Activated T-cell treated with anti-CD3 and anti-CD28 coated beads, Interleukin-2, amount 50 U/mL, for 24 hours (primary cell): ENCODE measurements at regions not wholly inside any gene's neighbourhood (a gene's known extent, or its start where the extent isn't known, plus 50 kb on each side); places are given as distances from the start of the nearest gene placed in this dataset.

Experiments
- DNase-seq: peaks from one replicate; pipeline ENCODE4 v3.0.0-alpha.2; 2020
- H3K27ac Mint-ChIP-seq: 2 replicates; pipeline ENCODE4 v1.8.0; 2020; ENCODE audit warnings: mild to moderate bottlenecking, mixed read lengths
- H3K27me3 Mint-ChIP-seq: 2 replicates; pipeline ENCODE4 v1.8.0; 2020; ENCODE audit warnings: mixed read lengths
- H3K36me3 Mint-ChIP-seq: 2 replicates; pipeline ENCODE4 v1.8.0; 2020; ENCODE audit warnings: low read depth, mixed read lengths
- H3K4me1 Mint-ChIP-seq: 2 replicates; pipeline ENCODE4 v1.8.0; 2020; ENCODE audit warnings: low read depth, mixed read lengths
- H3K4me3 Mint-ChIP-seq: 2 replicates; pipeline ENCODE4 v1.8.0; 2020; ENCODE audit warnings: mild to moderate bottlenecking, moderate library complexity, mixed read lengths
- H3K9me3 Mint-ChIP-seq: 2 replicates; pipeline ENCODE4 v1.8.0; 2020; ENCODE audit warnings: mixed read lengths

GRCh38 chr3:99211309-99211708 lies 309.8 kb upstream of the DCBLD2 start:
- Mint-ChIP-seq H3K36me3 (no peaks in the 10 kb centered on the region), H3K4me3 (no peak overlapping the region), H3K27ac (no peak overlapping the region), H3K9me3 (peaks cover 9% of the 10 kb centered on the region), H3K27me3 (no peaks in the 10 kb centered on the region), H3K4me1 (no peaks in the 10 kb centered on the region)
- no peak for DNase-seq

- Mint-ChIP-seq H3K27me3 (no peaks in the 10 kb centered on the region), H3K4me3 (no peak overlapping the region), H3K4me1 (no peaks in the 10 kb centered on the region), H3K9me3 (no peaks in the 10 kb centered on the region), H3K36me3 (no peaks in the 10 kb centered on the region), H3K27ac (no peak overlapping the region)
- DNase-seq, result no peak
Observed at GRCh38 chr3:99199021-99199420, 297.5 kb upstream of the DCBLD2 start.

DNA sequence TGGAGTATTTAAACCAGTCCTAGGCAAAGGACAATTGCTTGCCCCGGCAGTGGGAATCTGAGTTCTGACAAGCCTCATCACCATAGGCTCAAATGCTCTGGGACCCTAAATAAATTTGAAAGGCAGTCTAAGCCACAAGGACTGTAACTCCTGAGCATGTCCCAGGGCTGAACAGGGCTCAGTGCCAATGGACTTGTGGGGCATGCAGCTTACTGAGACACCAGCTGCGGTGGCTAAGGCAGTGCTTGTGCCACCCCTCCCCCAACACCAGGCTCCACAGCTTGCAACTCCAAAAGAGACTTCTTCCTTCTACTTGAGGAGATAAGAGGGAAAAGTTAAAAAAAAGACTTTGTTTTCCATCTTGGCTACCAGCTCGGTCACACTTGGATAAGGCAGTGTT lies 289.7 kb upstream of the DCBLD2 start:
- no peaks in the 10 kb centered on the region for H3K9me3 Mint-ChIP-seq
- no peak for DNase-seq
- no peak overlapping the region for H3K27ac Mint-ChIP-seq
- no peaks in the 10 kb centered on the region for H3K4me1 Mint-ChIP-seq
- no peaks in the 10 kb centered on the region for H3K36me3 Mint-ChIP-seq
- H3K27me3 Mint-ChIP-seq, result no peaks in the 10 kb centered on the region
- no peak overlapping the region for H3K4me3 Mint-ChIP-seq

GRCh38 chr3:99188936-99189335 lies 287.4 kb upstream of the DCBLD2 start:
- no peaks in the 10 kb centered on the region for H3K9me3 Mint-ChIP-seq
- no peak overlapping the region for H3K27ac Mint-ChIP-seq
- no peak for DNase-seq
- no peak overlapping the region for H3K4me3 Mint-ChIP-seq
- no peaks in the 10 kb centered on the region for H3K27me3 Mint-ChIP-seq
- H3K4me1 Mint-ChIP-seq, result no peaks in the 10 kb centered on the region
- no peaks in the 10 kb centered on the region for H3K36me3 Mint-ChIP-seq

- H3K36me3 Mint-ChIP-seq, result no peaks in the 10 kb centered on the region
- H3K9me3 Mint-ChIP-seq, result no peaks in the 10 kb centered on the region
- H3K27ac Mint-ChIP-seq, result no peak overlapping the region
- no peak overlapping the region for H3K4me3 Mint-ChIP-seq
- no peaks in the 10 kb centered on the region for H3K4me1 Mint-ChIP-seq
- DNase-seq, result no peak
- no peaks in the 10 kb centered on the region for H3K27me3 Mint-ChIP-seq
Observed at GRCh38 chr3:99186016-99186415, 284.5 kb upstream of the DCBLD2 start.

GRCh38 chr3:99176169-99176964 lies 274.9 kb upstream of the DCBLD2 start:
- Mint-ChIP-seq H3K27me3 (no peaks in the 10 kb centered on the region), H3K27ac (no peak overlapping the region), H3K4me1 (no peaks in the 10 kb centered on the region), H3K9me3 (peaks cover 3% of the 10 kb centered on the region), H3K4me3 (no peak overlapping the region), H3K36me3 (no peaks in the 10 kb centered on the region)
- no peak for DNase-seq

DNA sequence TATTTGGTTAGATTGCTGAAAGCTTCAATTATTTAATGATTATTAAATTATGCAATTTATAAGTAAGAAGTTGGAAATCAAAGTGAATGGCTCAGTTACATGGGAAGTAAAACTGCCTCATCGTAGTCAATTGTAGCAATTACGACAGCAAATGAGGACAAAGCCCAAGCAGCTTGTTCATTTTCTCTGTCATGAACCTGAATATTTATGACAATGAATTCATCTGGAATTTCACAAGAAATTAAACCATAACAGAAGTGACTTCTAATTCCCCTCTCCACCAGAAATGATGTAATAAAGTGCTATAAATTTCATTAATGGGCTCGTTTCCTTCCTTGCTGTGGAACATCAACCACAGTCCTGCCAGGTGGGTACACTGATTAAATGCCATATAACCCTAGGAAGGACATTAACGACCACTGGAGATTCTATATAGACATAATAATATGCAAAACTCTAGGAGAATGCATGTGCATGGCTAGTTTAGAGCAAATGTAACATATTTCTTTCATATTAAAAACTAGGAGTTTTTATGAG lies 273.8 kb upstream of the DCBLD2 start:
- no peaks in the 10 kb centered on the region for H3K4me1 Mint-ChIP-seq

GRCh38 chr3:99172736-99173657 lies 271.5 kb upstream of the DCBLD2 start:
- Mint-ChIP-seq H3K9me3 (peaks cover 3% of the 10 kb centered on the region), H3K27me3 (no peaks in the 10 kb centered on the region), H3K36me3 (no peaks in the 10 kb centered on the region), H3K27ac (no peak overlapping the region), H3K4me3 (no peak overlapping the region), H3K4me1 (no peaks in the 10 kb centered on the region)
- no peak for DNase-seq

More for the DNA sequence above, 273.8 kb upstream of the DCBLD2 start:
- peaks cover 3% of the 10 kb centered on the region for H3K9me3 Mint-ChIP-seq
- no peak for DNase-seq
- no peaks in the 10 kb centered on the region for H3K36me3 Mint-ChIP-seq
- H3K27ac Mint-ChIP-seq, result no peak overlapping the region
- no peaks in the 10 kb centered on the region for H3K27me3 Mint-ChIP-seq
- H3K4me3 Mint-ChIP-seq, result no peak overlapping the region

- no peak for DNase-seq
- Mint-ChIP-seq H3K27ac (no peak overlapping the region), H3K4me1 (no peaks in the 10 kb centered on the region), H3K9me3 (peaks cover 2% of the 10 kb centered on the region), H3K4me3 (no peak overlapping the region), H3K36me3 (no peaks in the 10 kb centered on the region), H3K27me3 (no peaks in the 10 kb centered on the region)
Observed at GRCh38 chr3:99171800-99172199, 270.3 kb upstream of the DCBLD2 start.

- H3K4me3 Mint-ChIP-seq, result no peak overlapping the region
- no peaks in the 10 kb centered on the region for H3K4me1 Mint-ChIP-seq
- no peak for DNase-seq
- peaks cover 2% of the 10 kb centered on the region for H3K9me3 Mint-ChIP-seq
- no peaks in the 10 kb centered on the region for H3K27me3 Mint-ChIP-seq
- H3K36me3 Mint-ChIP-seq, result no peaks in the 10 kb centered on the region
- no peak overlapping the region for H3K27ac Mint-ChIP-seq
Observed at GRCh38 chr3:99170867-99171517, 269.5 kb upstream of the DCBLD2 start.

- Mint-ChIP-seq H3K27ac (no peak overlapping the region), H3K27me3 (no peaks in the 10 kb centered on the region), H3K36me3 (no peaks in the 10 kb centered on the region), H3K4me3 (no peak overlapping the region), H3K4me1 (no peaks in the 10 kb centered on the region), H3K9me3 (peaks cover 2% of the 10 kb centered on the region)
- no peak for DNase-seq
Observed at GRCh38 chr3:99167071-99167470, 265.6 kb upstream of the DCBLD2 start.

DNA sequence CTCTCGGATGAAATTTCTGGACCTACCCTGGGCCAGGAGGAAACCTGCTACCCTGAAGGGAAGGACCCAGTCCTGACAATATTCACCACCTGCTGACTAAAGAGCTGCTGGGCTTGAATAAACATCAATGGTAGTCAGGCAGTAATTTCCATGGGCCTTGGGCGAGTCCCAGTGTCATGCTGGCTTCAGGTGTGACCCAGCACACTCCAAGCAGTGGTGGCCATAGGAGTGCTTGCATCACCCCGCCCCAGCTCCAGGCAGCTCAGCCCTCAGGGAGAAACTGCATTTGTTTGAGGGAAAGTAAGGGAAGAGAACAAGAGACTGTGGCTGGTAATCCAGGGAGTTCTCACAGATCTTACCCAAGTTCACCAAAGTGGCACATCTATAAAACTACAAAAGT lies 261.8 kb upstream of the DCBLD2 start:
- no peaks in the 10 kb centered on the region for H3K36me3 Mint-ChIP-seq
- no peak overlapping the region for H3K4me3 Mint-ChIP-seq
- no peaks in the 10 kb centered on the region for H3K4me1 Mint-ChIP-seq
- no peaks in the 10 kb centered on the region for H3K9me3 Mint-ChIP-seq
- no peaks in the 10 kb centered on the region for H3K27me3 Mint-ChIP-seq
- H3K27ac Mint-ChIP-seq, result no peak overlapping the region
- DNase-seq, result no peak

GRCh38 chr3:99159220-99159762 lies 257.8 kb upstream of the DCBLD2 start:
- Mint-ChIP-seq H3K36me3 (no peaks in the 10 kb centered on the region), H3K4me3 (no peak overlapping the region), H3K27me3 (no peaks in the 10 kb centered on the region), H3K4me1 (no peaks in the 10 kb centered on the region), H3K9me3 (peaks cover 6% of the 10 kb centered on the region), H3K27ac (no peak overlapping the region)
- no peak for DNase-seq

DNA sequence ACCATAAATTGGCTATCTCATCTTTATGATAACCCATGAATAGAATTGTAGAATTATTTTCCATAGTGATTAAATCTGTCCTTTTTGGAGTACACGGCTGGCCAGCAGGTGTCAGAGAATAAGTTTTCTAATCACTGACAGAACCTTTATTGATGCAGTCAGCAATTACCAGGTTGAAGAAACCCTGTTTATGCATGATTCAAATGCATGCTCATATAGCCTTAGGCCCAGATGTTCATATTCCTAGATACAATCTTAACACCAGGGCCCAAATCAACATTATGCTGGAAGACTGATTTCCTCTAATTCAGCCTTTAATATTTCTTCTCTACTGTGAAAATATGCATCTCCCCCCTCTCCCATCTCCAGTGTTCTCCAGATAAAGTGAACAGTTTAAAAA lies 243.5 kb upstream of the DCBLD2 start:
- Mint-ChIP-seq H3K27ac (no peak overlapping the region), H3K9me3 (no peaks in the 10 kb centered on the region), H3K4me1 (no peaks in the 10 kb centered on the region), H3K4me3 (no peak overlapping the region), H3K36me3 (no peaks in the 10 kb centered on the region), H3K27me3 (no peaks in the 10 kb centered on the region)
- DNase-seq, result no peak
